GM23338 (cell line): ENCODE measurements at regions not wholly inside any gene's neighbourhood (a gene's known extent, or its start where the extent isn't known, plus 50 kb on each side); places are given as distances from the start of the nearest gene placed in this dataset.

Experiments
- ATAC-seq: fragments of 200-7000 bp; cut with Tn5 transposase; 3 replicates; pipeline ENCODE4 v1.9.1; 2020
- DNase-seq: peaks from one replicate; pipeline ENCODE4 v3.0.0-alpha.2; 2015; ENCODE audit warnings: low spot score
- H2AFZ ChIP-seq: fragments of 200-600 bp; sonication (generic); 2 replicates; pipeline ENCODE4 v1.8.0; 2016; ENCODE audit warnings: antibody characterized with exemption, mild to moderate bottlenecking, moderate library complexity
- H3F3A ChIP-seq: fragments of 200-600 bp; sonication (generic); replicated peaks from 2 replicates; pipeline ENCODE4 v1.8.0; 2017; ENCODE audit warnings: antibody characterized with exemption, mixed run types, low read depth
- H3K27ac ChIP-seq: fragments of 200-600 bp; sonication (generic); 2 replicates; pipeline ENCODE4 v1.6.1; 2016; ENCODE audit warnings: low read depth
- H3K27me3 ChIP-seq: fragments of 200-600 bp; sonication (generic); 2 replicates; pipeline ENCODE4 v1.8.0; 2016; ENCODE audit warnings: mild to moderate bottlenecking, mixed run types, moderate library complexity; ENCODE audit not compliant: insufficient read depth
- H3K36me3 ChIP-seq: fragments of 200-600 bp; sonication (generic); 2 replicates; pipeline ENCODE4 v1.8.0; 2016; ENCODE audit warnings: mild to moderate bottlenecking; ENCODE audit not compliant: insufficient read depth
- H3K4me1 ChIP-seq: fragments of 200-600 bp; sonication (generic); 2 replicates; pipeline ENCODE4 v1.8.0; 2016; ENCODE audit warnings: mild to moderate bottlenecking, moderate library complexity; ENCODE audit not compliant: insufficient read depth
- H3K4me2 ChIP-seq: fragments of 200-600 bp; sonication (generic); 2 replicates; pipeline ENCODE4 v1.7.1; 2017; ENCODE audit warnings: mixed run types
- H3K4me3 ChIP-seq: fragments of 200-600 bp; sonication (generic); 2 replicates; pipeline ENCODE4 v1.6.1; 2016; ENCODE audit warnings: mixed run types
- H3K79me2 ChIP-seq: fragments of 200-600 bp; sonication (generic); replicated peaks from 2 replicates; pipeline ENCODE4 v1.8.0; 2017; ENCODE audit warnings: mild to moderate bottlenecking; ENCODE audit not compliant: insufficient read depth
- H3K9me2 ChIP-seq: fragments of 200-600 bp; sonication (generic); 2 replicates; pipeline ENCODE4 v1.8.0; 2017; ENCODE audit not compliant: insufficient read depth
- H4K20me1 ChIP-seq: fragments of 200-600 bp; sonication (generic); replicated peaks from 2 replicates; pipeline ENCODE4 v1.8.0; 2017; ENCODE audit warnings: mild to moderate bottlenecking; ENCODE audit not compliant: insufficient read depth
- H3K27ac Mint-ChIP-seq: 2 replicates; pipeline ENCODE4 v1.8.0; 2020; ENCODE audit warnings: inconsistent platforms, mild to moderate bottlenecking, moderate library complexity, mixed read lengths
- H3K27me3 Mint-ChIP-seq: 3 replicates; pipeline ENCODE4 v1.8.0; 2022; ENCODE audit warnings: low read depth, mild to moderate bottlenecking, moderate library complexity, mixed read lengths, inconsistent platforms; ENCODE audit not compliant: insufficient read depth, poor library complexity
- H3K36me3 Mint-ChIP-seq: 3 replicates; pipeline ENCODE4 v1.8.0; 2021; ENCODE audit warnings: low read depth, mild to moderate bottlenecking, inconsistent platforms, moderate library complexity, mixed read lengths
- H3K4me1 Mint-ChIP-seq: 3 replicates; pipeline ENCODE4 v1.8.0; 2020; ENCODE audit warnings: mild to moderate bottlenecking, inconsistent platforms, mixed read lengths
- H3K4me3 Mint-ChIP-seq: 3 replicates; pipeline ENCODE4 v1.8.0; 2021; ENCODE audit warnings: moderate library complexity, mild to moderate bottlenecking, inconsistent platforms, mixed read lengths
- H3K9me3 Mint-ChIP-seq: 3 replicates; pipeline ENCODE4 v1.8.0; 2020; ENCODE audit warnings: moderate library complexity, mild to moderate bottlenecking, inconsistent platforms, mixed read lengths
- CREB1 ChIP-seq: fragments of 250-450 bp; sonication (Bioruptor Pico); IDR thresholded peaks from 2 replicates; pipeline ENCODE4 v1.5.0; 2020; ENCODE audit warnings: low read depth, mild to moderate bottlenecking, moderate library complexity
- EZH2 ChIP-seq: fragments of 200-600 bp; sonication (generic); IDR thresholded peaks from one replicate; pipeline ENCODE4 v1.8.0; 2017; ENCODE audit warnings: antibody characterized with exemption, mild to moderate bottlenecking, low read depth; ENCODE audit not compliant: unreplicated experiment
- EZH2phosphoT487 ChIP-seq: fragments of 200-600 bp; sonication (generic); IDR thresholded peaks from one replicate; pipeline ENCODE4 v1.8.1; 2018; ENCODE audit warnings: antibody characterized with exemption; ENCODE audit not compliant: unreplicated experiment
- JUNB ChIP-seq: IDR thresholded peaks from one replicate; pipeline ENCODE4 v1.6.1; 2016; ENCODE audit warnings: antibody characterized with exemption; ENCODE audit not compliant: unreplicated experiment
- NANOG ChIP-seq: IDR thresholded peaks from 2 replicates; pipeline ENCODE4 v1.6.1; 2016; ENCODE audit warnings: antibody characterized with exemption, borderline replicate concordance
- POLR2AphosphoS5 ChIP-seq: IDR thresholded peaks from 2 replicates; pipeline ENCODE4 v1.6.1; 2016; ENCODE audit warnings: antibody characterized with exemption, low read depth
- STAT1 ChIP-seq: IDR thresholded peaks from one replicate; pipeline ENCODE4 v1.6.1; 2016; ENCODE audit warnings: antibody characterized with exemption; ENCODE audit not compliant: unreplicated experiment
- ZNF114 ChIP-seq: fragments of 250-450 bp; sonication (Bioruptor Pico); IDR thresholded peaks from 2 replicates; pipeline ENCODE4 v1.5.0; 2020; ENCODE audit warnings: mild to moderate bottlenecking, moderate library complexity
- ZNF331 ChIP-seq: fragments of 250-450 bp; sonication (Bioruptor Pico); IDR thresholded peaks from 2 replicates; pipeline ENCODE4 v1.5.0; 2020; ENCODE audit warnings: low read depth, mild to moderate bottlenecking, moderate library complexity
- TF ChIP-seq, protein P1 (sequence below): IDR thresholded peaks from 2 replicates; pipeline ENCODE4 v1.6.1; 2016; ENCODE audit warnings: antibody characterized with exemption
- TF ChIP-seq, protein P2 (sequence below), 2 experiments: fragments of 200-600 bp in 1 of 2; sonication (generic) in 1 of 2; conservative IDR thresholded peaks; 2 replicates each; pipeline versions ENCODE4 v1.5.1 to v1.6.1; 2016 to 2017; ENCODE audit warnings: antibody characterized with exemption in 2 of 2, low read depth in 2 of 2, mild to moderate bottlenecking in 2 of 2, moderate library complexity in 1 of 2
- TF ChIP-seq, protein P3 (sequence below): IDR thresholded peaks from one replicate; pipeline ENCODE4 v1.6.1; 2018; ENCODE audit warnings: antibody characterized with exemption; ENCODE audit not compliant: unreplicated experiment
- TF ChIP-seq, protein P4 (sequence below): fragments of 250-450 bp; sonication (Bioruptor Pico); IDR thresholded peaks from 2 replicates; pipeline ENCODE4 v1.5.0; 2020; ENCODE audit warnings: mild to moderate bottlenecking, moderate library complexity

DNA sequence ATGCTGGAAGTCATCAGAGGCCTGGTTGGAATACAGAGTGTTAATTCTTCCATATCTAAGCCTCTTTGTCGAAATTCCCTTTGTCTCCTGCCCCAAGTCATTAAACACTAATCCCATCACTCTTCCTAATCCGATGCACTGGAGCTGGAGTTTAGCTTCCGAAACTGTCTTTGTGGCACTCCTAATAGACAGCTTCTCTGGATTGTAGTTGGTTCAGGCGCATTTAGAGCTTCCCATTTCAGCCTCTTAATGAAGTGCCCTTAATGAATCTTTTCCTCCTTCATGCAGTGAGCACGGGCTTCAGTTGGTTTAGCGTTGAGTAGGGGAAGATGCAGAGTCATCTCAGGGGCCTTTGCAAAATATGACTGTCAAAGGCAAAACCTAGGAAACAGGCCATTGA lies 72.2 kb upstream of the MEIS1 start:
- Histone ChIP-seq H3K79me2 (no peaks in the 10 kb centered on the region), H3K4me2 (peak overlapping the region; percentile 7; the same call in 1 of the 2 replicates), H3K9me2 (0 out of 2 replicates have a peak, but pooled peaks cover 3% of the 10 kb centered on the region), H2AFZ (peak overlapping the region; percentile 48), H3K4me1 (peaks cover 16% of the 10 kb centered on the region), H3K27ac (no peak overlapping the region), H3K4me3 (no peak overlapping the region), H3K27me3 (no peaks in the 10 kb centered on the region; the same call in 1 of the 2 replicates), H4K20me1 (no peaks in the 10 kb centered on the region), H3K36me3 (no peaks in the 10 kb centered on the region), H3F3A (no peaks in the 10 kb centered on the region)
- Mint-ChIP-seq H3K4me1 (peaks cover 10% of the 10 kb centered on the region; the same call in 2 of the 3 replicates), H3K36me3 (no peaks in the 10 kb centered on the region), H3K27ac (peak overlapping the region; percentile 4; the same call in 1 of the 2 replicates), H3K9me3 (no peaks in the 10 kb centered on the region), H3K27me3 (peaks cover 1% of the 10 kb centered on the region), H3K4me3 (no peak overlapping the region)
- ATAC-seq (no peak; the same call in 2 of the 3 replicates), DNase-seq (no peak)
- no peak for TF ChIP-seq JUNB
- TF ChIP-seq, protein P1, sequence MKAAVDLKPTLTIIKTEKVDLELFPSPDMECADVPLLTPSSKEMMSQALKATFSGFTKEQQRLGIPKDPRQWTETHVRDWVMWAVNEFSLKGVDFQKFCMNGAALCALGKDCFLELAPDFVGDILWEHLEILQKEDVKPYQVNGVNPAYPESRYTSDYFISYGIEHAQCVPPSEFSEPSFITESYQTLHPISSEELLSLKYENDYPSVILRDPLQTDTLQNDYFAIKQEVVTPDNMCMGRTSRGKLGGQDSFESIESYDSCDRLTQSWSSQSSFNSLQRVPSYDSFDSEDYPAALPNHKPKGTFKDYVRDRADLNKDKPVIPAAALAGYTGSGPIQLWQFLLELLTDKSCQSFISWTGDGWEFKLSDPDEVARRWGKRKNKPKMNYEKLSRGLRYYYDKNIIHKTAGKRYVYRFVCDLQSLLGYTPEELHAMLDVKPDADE = no peak
- no peak for TF ChIP-seq EZH2
- TF ChIP-seq, protein P2, sequence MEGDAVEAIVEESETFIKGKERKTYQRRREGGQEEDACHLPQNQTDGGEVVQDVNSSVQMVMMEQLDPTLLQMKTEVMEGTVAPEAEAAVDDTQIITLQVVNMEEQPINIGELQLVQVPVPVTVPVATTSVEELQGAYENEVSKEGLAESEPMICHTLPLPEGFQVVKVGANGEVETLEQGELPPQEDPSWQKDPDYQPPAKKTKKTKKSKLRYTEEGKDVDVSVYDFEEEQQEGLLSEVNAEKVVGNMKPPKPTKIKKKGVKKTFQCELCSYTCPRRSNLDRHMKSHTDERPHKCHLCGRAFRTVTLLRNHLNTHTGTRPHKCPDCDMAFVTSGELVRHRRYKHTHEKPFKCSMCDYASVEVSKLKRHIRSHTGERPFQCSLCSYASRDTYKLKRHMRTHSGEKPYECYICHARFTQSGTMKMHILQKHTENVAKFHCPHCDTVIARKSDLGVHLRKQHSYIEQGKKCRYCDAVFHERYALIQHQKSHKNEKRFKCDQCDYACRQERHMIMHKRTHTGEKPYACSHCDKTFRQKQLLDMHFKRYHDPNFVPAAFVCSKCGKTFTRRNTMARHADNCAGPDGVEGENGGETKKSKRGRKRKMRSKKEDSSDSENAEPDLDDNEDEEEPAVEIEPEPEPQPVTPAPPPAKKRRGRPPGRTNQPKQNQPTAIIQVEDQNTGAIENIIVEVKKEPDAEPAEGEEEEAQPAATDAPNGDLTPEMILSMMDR (conservative IDR thresholded peaks at IDR 0.05; ENCODE audit: low read depth in 2 of 2) = no peak
- TF ChIP-seq ZNF114 = no peak
- no peak for TF ChIP-seq STAT1
- TF ChIP-seq, protein P3, sequence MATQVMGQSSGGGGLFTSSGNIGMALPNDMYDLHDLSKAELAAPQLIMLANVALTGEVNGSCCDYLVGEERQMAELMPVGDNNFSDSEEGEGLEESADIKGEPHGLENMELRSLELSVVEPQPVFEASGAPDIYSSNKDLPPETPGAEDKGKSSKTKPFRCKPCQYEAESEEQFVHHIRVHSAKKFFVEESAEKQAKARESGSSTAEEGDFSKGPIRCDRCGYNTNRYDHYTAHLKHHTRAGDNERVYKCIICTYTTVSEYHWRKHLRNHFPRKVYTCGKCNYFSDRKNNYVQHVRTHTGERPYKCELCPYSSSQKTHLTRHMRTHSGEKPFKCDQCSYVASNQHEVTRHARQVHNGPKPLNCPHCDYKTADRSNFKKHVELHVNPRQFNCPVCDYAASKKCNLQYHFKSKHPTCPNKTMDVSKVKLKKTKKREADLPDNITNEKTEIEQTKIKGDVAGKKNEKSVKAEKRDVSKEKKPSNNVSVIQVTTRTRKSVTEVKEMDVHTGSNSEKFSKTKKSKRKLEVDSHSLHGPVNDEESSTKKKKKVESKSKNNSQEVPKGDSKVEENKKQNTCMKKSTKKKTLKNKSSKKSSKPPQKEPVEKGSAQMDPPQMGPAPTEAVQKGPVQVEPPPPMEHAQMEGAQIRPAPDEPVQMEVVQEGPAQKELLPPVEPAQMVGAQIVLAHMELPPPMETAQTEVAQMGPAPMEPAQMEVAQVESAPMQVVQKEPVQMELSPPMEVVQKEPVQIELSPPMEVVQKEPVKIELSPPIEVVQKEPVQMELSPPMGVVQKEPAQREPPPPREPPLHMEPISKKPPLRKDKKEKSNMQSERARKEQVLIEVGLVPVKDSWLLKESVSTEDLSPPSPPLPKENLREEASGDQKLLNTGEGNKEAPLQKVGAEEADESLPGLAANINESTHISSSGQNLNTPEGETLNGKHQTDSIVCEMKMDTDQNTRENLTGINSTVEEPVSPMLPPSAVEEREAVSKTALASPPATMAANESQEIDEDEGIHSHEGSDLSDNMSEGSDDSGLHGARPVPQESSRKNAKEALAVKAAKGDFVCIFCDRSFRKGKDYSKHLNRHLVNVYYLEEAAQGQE = no peak
- TF ChIP-seq NANOG = no peak
- no peak for TF ChIP-seq POLR2AphosphoS5
- TF ChIP-seq, protein P4, sequence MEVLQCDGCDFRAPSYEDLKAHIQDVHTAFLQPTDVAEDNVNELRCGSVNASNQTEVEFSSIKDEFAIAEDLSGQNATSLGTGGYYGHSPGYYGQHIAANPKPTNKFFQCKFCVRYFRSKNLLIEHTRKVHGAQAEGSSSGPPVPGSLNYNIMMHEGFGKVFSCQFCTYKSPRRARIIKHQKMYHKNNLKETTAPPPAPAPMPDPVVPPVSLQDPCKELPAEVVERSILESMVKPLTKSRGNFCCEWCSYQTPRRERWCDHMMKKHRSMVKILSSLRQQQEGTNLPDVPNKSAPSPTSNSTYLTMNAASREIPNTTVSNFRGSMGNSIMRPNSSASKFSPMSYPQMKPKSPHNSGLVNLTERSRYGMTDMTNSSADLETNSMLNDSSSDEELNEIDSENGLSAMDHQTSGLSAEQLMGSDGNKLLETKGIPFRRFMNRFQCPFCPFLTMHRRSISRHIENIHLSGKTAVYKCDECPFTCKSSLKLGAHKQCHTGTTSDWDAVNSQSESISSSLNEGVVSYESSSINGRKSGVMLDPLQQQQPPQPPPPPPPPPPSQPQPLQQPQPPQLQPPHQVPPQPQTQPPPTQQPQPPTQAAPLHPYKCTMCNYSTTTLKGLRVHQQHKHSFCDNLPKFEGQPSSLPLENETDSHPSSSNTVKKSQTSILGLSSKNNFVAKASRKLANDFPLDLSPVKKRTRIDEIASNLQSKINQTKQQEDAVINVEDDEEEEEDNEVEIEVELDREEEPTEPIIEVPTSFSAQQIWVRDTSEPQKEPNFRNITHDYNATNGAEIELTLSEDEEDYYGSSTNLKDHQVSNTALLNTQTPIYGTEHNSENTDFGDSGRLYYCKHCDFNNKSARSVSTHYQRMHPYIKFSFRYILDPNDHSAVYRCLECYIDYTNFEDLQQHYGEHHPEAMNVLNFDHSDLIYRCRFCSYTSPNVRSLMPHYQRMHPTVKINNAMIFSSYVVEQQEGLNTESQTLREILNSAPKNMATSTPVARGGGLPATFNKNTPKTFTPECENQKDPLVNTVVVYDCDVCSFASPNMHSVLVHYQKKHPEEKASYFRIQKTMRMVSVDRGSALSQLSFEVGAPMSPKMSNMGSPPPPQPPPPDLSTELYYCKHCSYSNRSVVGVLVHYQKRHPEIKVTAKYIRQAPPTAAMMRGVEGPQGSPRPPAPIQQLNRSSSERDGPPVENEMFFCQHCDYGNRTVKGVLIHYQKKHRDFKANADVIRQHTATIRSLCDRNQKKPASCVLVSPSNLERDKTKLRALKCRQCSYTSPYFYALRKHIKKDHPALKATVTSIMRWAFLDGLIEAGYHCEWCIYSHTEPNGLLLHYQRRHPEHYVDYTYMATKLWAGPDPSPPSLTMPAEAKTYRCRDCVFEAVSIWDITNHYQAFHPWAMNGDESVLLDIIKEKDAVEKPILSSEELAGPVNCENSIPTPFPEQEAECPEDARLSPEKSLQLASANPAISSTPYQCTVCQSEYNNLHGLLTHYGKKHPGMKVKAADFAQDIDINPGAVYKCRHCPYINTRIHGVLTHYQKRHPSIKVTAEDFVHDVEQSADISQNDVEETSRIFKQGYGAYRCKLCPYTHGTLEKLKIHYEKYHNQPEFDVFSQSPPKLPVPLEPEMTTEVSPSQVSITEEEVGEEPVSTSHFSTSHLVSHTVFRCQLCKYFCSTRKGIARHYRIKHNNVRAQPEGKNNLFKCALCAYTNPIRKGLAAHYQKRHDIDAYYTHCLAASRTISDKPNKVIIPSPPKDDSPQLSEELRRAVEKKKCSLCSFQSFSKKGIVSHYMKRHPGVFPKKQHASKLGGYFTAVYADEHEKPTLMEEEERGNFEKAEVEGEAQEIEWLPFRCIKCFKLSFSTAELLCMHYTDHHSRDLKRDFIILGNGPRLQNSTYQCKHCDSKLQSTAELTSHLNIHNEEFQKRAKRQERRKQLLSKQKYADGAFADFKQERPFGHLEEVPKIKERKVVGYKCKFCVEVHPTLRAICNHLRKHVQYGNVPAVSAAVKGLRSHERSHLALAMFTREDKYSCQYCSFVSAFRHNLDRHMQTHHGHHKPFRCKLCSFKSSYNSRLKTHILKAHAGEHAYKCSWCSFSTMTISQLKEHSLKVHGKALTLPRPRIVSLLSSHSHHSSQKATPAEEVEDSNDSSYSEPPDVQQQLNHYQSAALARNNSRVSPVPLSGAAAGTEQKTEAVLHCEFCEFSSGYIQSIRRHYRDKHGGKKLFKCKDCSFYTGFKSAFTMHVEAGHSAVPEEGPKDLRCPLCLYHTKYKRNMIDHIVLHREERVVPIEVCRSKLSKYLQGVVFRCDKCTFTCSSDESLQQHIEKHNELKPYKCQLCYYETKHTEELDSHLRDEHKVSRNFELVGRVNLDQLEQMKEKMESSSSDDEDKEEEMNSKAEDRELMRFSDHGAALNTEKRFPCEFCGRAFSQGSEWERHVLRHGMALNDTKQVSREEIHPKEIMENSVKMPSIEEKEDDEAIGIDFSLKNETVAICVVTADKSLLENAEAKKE = no peak
- TF ChIP-seq EZH2phosphoT487 = no peak
- TF ChIP-seq CREB1 (CRISPR knock-in tag) = no peak
- TF ChIP-seq ZNF331 (CRISPR knock-in tag) = no peak
